ENCODE measurements at regions not wholly inside any gene's neighbourhood (a gene's known extent, or its start where the extent isn't known, plus 50 kb on each side); places are given as distances from the start of the nearest gene placed in this dataset.
"Not testable (repeated sequence)": the region's sequence is repeated elsewhere in the genome, so short reads cannot be mapped to it uniquely, and the experiment has no call there.

GRCh38 chr10:94125856-94126255, 132.1 kb downstream of the PLCE1 start:
- DNase-seq (ENCODE audit: low spot score), result no peak

- no peak for DNase-seq (ENCODE audit: low spot score)
These were observed 135.8 kb downstream of the PLCE1 start for GRCh38 chr10:94129393-94130130.

GRCh38 chr10:94131885-94132284, 138.2 kb downstream of the PLCE1 start:
- DNase-seq (ENCODE audit: low spot score), result no peak

GRCh38 chr10:94133239-94133638, 139.5 kb downstream of the PLCE1 start:
- DNase-seq (ENCODE audit: low spot score), result no peak

GRCh38 chr10:94137747-94138146, 144.0 kb downstream of the PLCE1 start:
- no peak for DNase-seq (ENCODE audit: low spot score)

GRCh38 chr10:94138391-94138790, 144.7 kb downstream of the PLCE1 start:
- DNase-seq (ENCODE audit: low spot score), result no peak

GRCh38 chr10:94143261-94143660, 149.5 kb downstream of the PLCE1 start:
- DNase-seq (ENCODE audit: low spot score), result no peak

- no peak for DNase-seq (ENCODE audit: low spot score)
These were observed 152.6 kb downstream of the PLCE1 start for GRCh38 chr10:94146313-94146712.

- DNase-seq (ENCODE audit: low spot score), result no peak
These were observed 153.0 kb downstream of the PLCE1 start for GRCh38 chr10:94146746-94147145.

- DNase-seq (ENCODE audit: low spot score), result no peak
These were observed 156.0 kb downstream of the PLCE1 start for GRCh38 chr10:94149702-94150101.

- DNase-seq (ENCODE audit: low spot score), result no peak
These were observed 156.9 kb downstream of the PLCE1 start for GRCh38 chr10:94150541-94151184.

GRCh38 chr10:94155722-94156271, 162.1 kb downstream of the PLCE1 start:
- no peak for DNase-seq (ENCODE audit: low spot score)

- no peak for DNase-seq (ENCODE audit: low spot score)
These were observed 162.7 kb downstream of the PLCE1 start for GRCh38 chr10:94156453-94156852.

- not testable (repeated sequence) for DNase-seq (ENCODE audit: low spot score)
These were observed 171.5 kb downstream of the PLCE1 start for GRCh38 chr10:94165158-94165611.

GRCh38 chr10:94172332-94172731, 178.6 kb downstream of the PLCE1 start:
- DNase-seq (ENCODE audit: low spot score), result no peak

GRCh38 chr10:94173594-94173993, 179.9 kb downstream of the PLCE1 start:
- DNase-seq (ENCODE audit: low spot score), result no peak

- no peak for DNase-seq (ENCODE audit: low spot score)
These were observed 181.1 kb downstream of the PLCE1 start for GRCh38 chr10:94174838-94175237.

GRCh38 chr10:94178475-94179253, 184.1 kb downstream of the NOC3L start:
- no peak for DNase-seq (ENCODE audit: low spot score)

- DNase-seq (ENCODE audit: low spot score), result no peak
These were observed 182.2 kb downstream of the NOC3L start for GRCh38 chr10:94180576-94180975.

GRCh38 chr10:94183666-94184264, 179.0 kb downstream of the NOC3L start:
- no peak for DNase-seq (ENCODE audit: low spot score)

GRCh38 chr10:94186722-94187121, 176.0 kb downstream of the NOC3L start:
- DNase-seq (ENCODE audit: low spot score), result no peak

- DNase-seq (ENCODE audit: low spot score), result no peak
These were observed 170.4 kb downstream of the NOC3L start for GRCh38 chr10:94192333-94192732.
